Activated CD8-positive, alpha-beta memory T cell treated with anti-CD3 and anti-CD28 coated beads, Interleukin-2, amount 10 ng/mL, durations not matched to agents 7 days and 5 days (primary cell): ENCODE measurements at regions not wholly inside any gene's neighbourhood (a gene's known extent, or its start where the extent isn't known, plus 50 kb on each side); places are given as distances from the start of the nearest gene placed in this dataset.

Experiments used
- ATAC-seq: fragments of 150-1000 bp; cut with Tn5 transposase; one replicate; pipeline ENCODE4 v1.10.0; 2021; ENCODE audit warnings: moderate library complexity
- CTCF ChIA-PET: fragments of 350-600 bp; sonication (Branson Sonifier 250); formaldehyde crosslinking; loops from one replicate; lab custom pipeline; 2021; ENCODE audit warnings: antibody characterized with exemption; lab: Charles Lee
- DNase-seq: peaks from one replicate; pipeline ENCODE4 v3.0.0-alpha.2; 2020
- H3K27ac Mint-ChIP-seq: one replicate; pipeline ENCODE4 v1.8.0; 2021; ENCODE audit warnings: mild to moderate bottlenecking, mixed read lengths
- H3K27me3 Mint-ChIP-seq: one replicate; pipeline ENCODE4 v1.8.0; 2021; ENCODE audit warnings: mixed read lengths
- H3K36me3 Mint-ChIP-seq: one replicate; pipeline ENCODE4 v1.8.0; 2021; ENCODE audit warnings: mild to moderate bottlenecking, mixed read lengths
- H3K4me1 Mint-ChIP-seq: one replicate; pipeline ENCODE4 v1.8.0; 2021; ENCODE audit warnings: mixed read lengths
- H3K4me3 Mint-ChIP-seq: one replicate; pipeline ENCODE4 v1.8.0; 2021; ENCODE audit warnings: mild to moderate bottlenecking, moderate library complexity, mixed read lengths
- H3K9me3 Mint-ChIP-seq: one replicate; pipeline ENCODE4 v1.8.0; 2022; ENCODE audit warnings: low read depth, mixed read lengths

- H3K4me3 Mint-ChIP-seq: no peak overlapping the region
- no peak for ATAC-seq
Measured at GRCh38 chr17:31693433-31694220, 165.4 kb downstream of the COPRS start.

GRCh38 chr17:31692632-31693031 is 166.4 kb downstream of the COPRS start:
- Mint-ChIP-seq H3K9me3 (no peaks in the 10 kb centered on the region), H3K4me3 (no peak overlapping the region), H3K36me3 (no peaks in the 10 kb centered on the region), H3K27ac (no peak overlapping the region), H3K4me1 (no peaks in the 10 kb centered on the region), H3K27me3 (peaks cover 2% of the 10 kb centered on the region)
- DNase-seq (no peak), ATAC-seq (no peak)
- CTCF ChIA-PET: no interaction called here

More at GRCh38 chr17:31693433-31694220, 165.4 kb downstream of the COPRS start:
- Mint-ChIP-seq H3K4me1 (no peaks in the 10 kb centered on the region), H3K27ac (no peak overlapping the region), H3K27me3 (peaks cover 4% of the 10 kb centered on the region), H3K9me3 (no peaks in the 10 kb centered on the region), H3K36me3 (no peaks in the 10 kb centered on the region)
- DNase-seq: no peak
- CTCF ChIA-PET: no interaction called here

- H3K36me3 Mint-ChIP-seq: no peaks in the 10 kb centered on the region
- H3K9me3 Mint-ChIP-seq: no peaks in the 10 kb centered on the region
- H3K27me3 Mint-ChIP-seq: no peaks in the 10 kb centered on the region
- H3K4me1 Mint-ChIP-seq: no peaks in the 10 kb centered on the region
- no peak overlapping the region for H3K27ac Mint-ChIP-seq
- ATAC-seq (no peak), DNase-seq (no peak)
- CTCF ChIA-PET: no interaction called here
- no peak overlapping the region for H3K4me3 Mint-ChIP-seq
Measured at GRCh38 chr17:31692027-31692426, 167.0 kb downstream of the COPRS start.

GRCh38 chr17:31691251-31691905 is 167.7 kb downstream of the COPRS start:
- no peaks in the 10 kb centered on the region for H3K9me3 Mint-ChIP-seq
- no peaks in the 10 kb centered on the region for H3K4me1 Mint-ChIP-seq
- ATAC-seq (no peak), DNase-seq (no peak)
- no peak overlapping the region for H3K27ac Mint-ChIP-seq
- CTCF ChIA-PET: interaction anchor here (1.2 kb wide), 1 partner anchor 151 kb away, joined by 3 read pairs; no protein-coding TSS in a partner anchor
- H3K27me3 Mint-ChIP-seq: peaks cover 3% of the 10 kb centered on the region
- H3K4me3 Mint-ChIP-seq: no peak overlapping the region
- H3K36me3 Mint-ChIP-seq: no peaks in the 10 kb centered on the region

- ATAC-seq: no peak
- Mint-ChIP-seq H3K9me3 (no peaks in the 10 kb centered on the region), H3K27me3 (peaks cover 11% of the 10 kb centered on the region), H3K27ac (no peak overlapping the region), H3K4me3 (no peak overlapping the region), H3K36me3 (no peaks in the 10 kb centered on the region), H3K4me1 (no peaks in the 10 kb centered on the region)
- no peak for DNase-seq
- CTCF ChIA-PET: interaction anchor here (1.2 kb wide), 1 partner anchor 152 kb away, joined by 3 read pairs; no protein-coding TSS in a partner anchor
Measured at GRCh38 chr17:31690151-31690551, 168.9 kb downstream of the COPRS start.

- Mint-ChIP-seq H3K4me3 (no peak overlapping the region), H3K27me3 (peaks cover 20% of the 10 kb centered on the region), H3K4me1 (no peaks in the 10 kb centered on the region), H3K36me3 (no peaks in the 10 kb centered on the region), H3K9me3 (no peaks in the 10 kb centered on the region), H3K27ac (no peak overlapping the region)
- ATAC-seq (no peak), DNase-seq (no peak)
- CTCF ChIA-PET: interaction anchor here (0.9 to 1.2 kb wide), 2 partner anchors 21 to 154 kb away, joined by 3 read pairs; no protein-coding TSS in a partner anchor
Measured at GRCh38 chr17:31688701-31689100, 170.3 kb downstream of the COPRS start.

GRCh38 chr17:31687505-31688126 is 171.4 kb downstream of the COPRS start:
- H3K36me3 Mint-ChIP-seq: no peaks in the 10 kb centered on the region
- no peaks in the 10 kb centered on the region for H3K4me1 Mint-ChIP-seq
- CTCF ChIA-PET: no interaction called here
- H3K4me3 Mint-ChIP-seq: no peak overlapping the region
- H3K27ac Mint-ChIP-seq: no peak overlapping the region
- H3K9me3 Mint-ChIP-seq: no peaks in the 10 kb centered on the region
- DNase-seq (no peak), ATAC-seq (no peak)
- peaks cover 30% of the 10 kb centered on the region for H3K27me3 Mint-ChIP-seq

- H3K4me3 Mint-ChIP-seq: no peak overlapping the region
- no peaks in the 10 kb centered on the region for H3K4me1 Mint-ChIP-seq
- peaks cover 37% of the 10 kb centered on the region for H3K27me3 Mint-ChIP-seq
- H3K27ac Mint-ChIP-seq: no peak overlapping the region
- ATAC-seq (no peak), DNase-seq (no peak)
- CTCF ChIA-PET: no interaction called here
- H3K36me3 Mint-ChIP-seq: no peaks in the 10 kb centered on the region
- H3K9me3 Mint-ChIP-seq: no peaks in the 10 kb centered on the region
Measured at GRCh38 chr17:31686495-31686894, 172.5 kb downstream of the COPRS start.

- no peaks in the 10 kb centered on the region for H3K36me3 Mint-ChIP-seq
- no peak for ATAC-seq
- H3K27ac Mint-ChIP-seq: no peak overlapping the region
- H3K27me3 Mint-ChIP-seq: peaks cover 43% of the 10 kb centered on the region
- H3K4me3 Mint-ChIP-seq: no peak overlapping the region
- CTCF ChIA-PET: no interaction called here
- DNase-seq: no peak
- H3K9me3 Mint-ChIP-seq: no peaks in the 10 kb centered on the region
- peaks cover 6% of the 10 kb centered on the region for H3K4me1 Mint-ChIP-seq
Measured at GRCh38 chr17:31684901-31685300, 174.1 kb downstream of the COPRS start.

GRCh38 chr17:31680126-31680525 is 178.9 kb downstream of the COPRS start:
- Mint-ChIP-seq H3K27me3 (peaks cover 45% of the 10 kb centered on the region), H3K27ac (no peak overlapping the region), H3K4me1 (peaks cover 17% of the 10 kb centered on the region), H3K4me3 (no peak overlapping the region), H3K9me3 (no peaks in the 10 kb centered on the region), H3K36me3 (no peaks in the 10 kb centered on the region)
- CTCF ChIA-PET: no interaction called here
- ATAC-seq (no peak), DNase-seq (peak; percentile 60)

GRCh38 chr17:31679667-31680066 is 179.4 kb downstream of the COPRS start:
- Mint-ChIP-seq H3K9me3 (no peaks in the 10 kb centered on the region), H3K36me3 (no peaks in the 10 kb centered on the region), H3K27ac (no peak overlapping the region), H3K4me3 (no peak overlapping the region), H3K27me3 (peaks cover 45% of the 10 kb centered on the region), H3K4me1 (peaks cover 22% of the 10 kb centered on the region)
- CTCF ChIA-PET: no interaction called here
- ATAC-seq (no peak), DNase-seq (no peak)

- peaks cover 22% of the 10 kb centered on the region for H3K4me1 Mint-ChIP-seq
- H3K4me3 Mint-ChIP-seq: no peak overlapping the region
- peaks cover 46% of the 10 kb centered on the region for H3K27me3 Mint-ChIP-seq
- ATAC-seq (no peak), DNase-seq (no peak)
- CTCF ChIA-PET: no interaction called here
- H3K9me3 Mint-ChIP-seq: no peaks in the 10 kb centered on the region
- H3K27ac Mint-ChIP-seq: no peak overlapping the region
- no peaks in the 10 kb centered on the region for H3K36me3 Mint-ChIP-seq
Measured at GRCh38 chr17:31678431-31678830, 180.6 kb downstream of the COPRS start.

- DNase-seq (no peak), ATAC-seq (no peak)
- peaks cover 22% of the 10 kb centered on the region for H3K4me1 Mint-ChIP-seq
- H3K4me3 Mint-ChIP-seq: no peak overlapping the region
- no peaks in the 10 kb centered on the region for H3K9me3 Mint-ChIP-seq
- H3K36me3 Mint-ChIP-seq: no peaks in the 10 kb centered on the region
- peaks cover 47% of the 10 kb centered on the region for H3K27me3 Mint-ChIP-seq
- H3K27ac Mint-ChIP-seq: no peak overlapping the region
- CTCF ChIA-PET: no interaction called here
Measured at GRCh38 chr17:31677681-31678080, 181.4 kb downstream of the COPRS start.
